ENCODE measurements at regions not wholly inside any gene's neighbourhood (a gene's known extent, or its start where the extent isn't known, plus 50 kb on each side); places are given as distances from the start of the nearest gene placed in this dataset.

- no peak for DNase-seq
These were observed 70.3 kb upstream of the RAB12 start for GRCh38 chr18:8538935-8539334.

GRCh38 chr18:8546677-8547076 is 62.6 kb upstream of the RAB12 start:
- no peak for DNase-seq

- DNase-seq: no peak
These were observed 61.1 kb upstream of the RAB12 start for GRCh38 chr18:8548186-8548585.

- peak; percentile 29 for DNase-seq
These were observed 59.9 kb upstream of the RAB12 start for GRCh38 chr18:8549254-8549757.

- DNase-seq: no peak
These were observed 57.1 kb upstream of the RAB12 start for GRCh38 chr18:8552151-8552550.

- no peak for DNase-seq
These were observed 54.9 kb upstream of the RAB12 start for GRCh38 chr18:8554354-8554753.

GRCh38 chr18:8556424-8556823 is 52.8 kb upstream of the RAB12 start:
- DNase-seq: no peak

Data from NCI-H526 treated with DMSO at 0.1 percent for 48 hours (cell line).